K562 (cell line): ENCODE measurements at regions not wholly inside any gene's neighbourhood (a gene's known extent, or its start where the extent isn't known, plus 50 kb on each side); places are given as distances from the start of the nearest gene placed in this dataset.

Experiments
- ATAC-seq: fragments of 200-7000 bp; cut with Tn5 transposase; 3 replicates; pipeline ENCODE4 v1.9.1; 2020; ENCODE audit warnings: moderate library complexity
- BruUV-seq: library from RNA; stranded (reverse); fragments of 400-500 nt; replicated peaks from 2 replicates; lab custom pipeline; 2021; lab: Mats Ljungman, UMichigan
- CTCF ChIA-PET: fragments of 300-600 bp; formaldehyde crosslinking; extraction: SDS; loops from one replicate; lab custom pipeline; 2021; ENCODE audit warnings: low intra/inter-chr PET ratio; lab: Yijun Ruan, JAX
- POLR2A ChIA-PET: fragments of 300-600, 350-650 bp; sonication (Branson Sonifier 250); formaldehyde crosslinking; extraction: SDS; loops from one replicate; lab custom pipeline; 2021; ENCODE audit warnings: antibody characterized with exemption, inconsistent platforms; lab: Yijun Ruan, JAX
- DNase-seq, 4 experiments: peaks; one replicate each; pipeline versions ENCODE4 v3.0.0 to v3.0.0-alpha.2; 2011 to 2018; ENCODE audit warnings: low spot score in 3 of 4, mixed read lengths in 3 of 4; ENCODE audit errors: extremely low read depth in 1 of 4
- FAIRE-seq: peaks from 2 replicates; lab custom pipeline; 2011; peaks lifted over from hg19 to GRCh38; lab: Jason Lieb, UNC
- H2AFZ ChIP-seq: 2 replicates; pipeline ENCODE4 v1.6.0; 2011; ENCODE audit warnings: low read depth, low read length, control low read depth, inconsistent platforms
- H3K27ac ChIP-seq: fragments of 200-600 bp; 3 replicates; pipeline ENCODE4 v1.8.0; 2011; ENCODE audit warnings: low read depth, mild to moderate bottlenecking, control low read depth, inconsistent platforms, low read length, moderate library complexity, mixed read lengths; ENCODE audit errors: extremely low read depth
- H3K27me3 ChIP-seq, 2 experiments: fragments of 300-600 bp in 1 of 2; 2 replicates in 1 of 2; 3 replicates in 1 of 2; pipeline versions ENCODE4 v1.6.0 to v1.8.0; 2011; ENCODE audit warnings: inconsistent platforms in 2 of 2, low read length in 2 of 2, mild to moderate bottlenecking in 1 of 2, mixed read lengths in 1 of 2, moderate library complexity in 1 of 2; ENCODE audit not compliant: control insufficient read depth in 2 of 2, insufficient read depth in 2 of 2
- H3K36me3 ChIP-seq: fragments of 300-600 bp; 3 replicates; pipeline ENCODE4 v1.8.0; 2011; ENCODE audit warnings: mild to moderate bottlenecking, low read length, inconsistent platforms; ENCODE audit not compliant: control insufficient read depth, insufficient read depth
- H3K4me1 ChIP-seq, 2 experiments: fragments of 200-600 bp in 1 of 2; replicated peaks in 1 of 2; 2 replicates in 1 of 2; 3 replicates in 1 of 2; pipeline versions ENCODE4 v1.5.1 to v1.8.0; 2011; ENCODE audit warnings: inconsistent platforms in 2 of 2, low read length in 2 of 2, mild to moderate bottlenecking in 1 of 2, mixed read lengths in 1 of 2, moderate library complexity in 1 of 2; ENCODE audit not compliant: control insufficient read depth in 2 of 2, insufficient read depth in 2 of 2
- H3K4me2 ChIP-seq: 2 replicates; pipeline ENCODE4 v1.6.1; 2011; ENCODE audit warnings: low read length, control low read depth, inconsistent platforms, mixed read lengths; ENCODE audit not compliant: insufficient read depth
- H3K4me3 ChIP-seq: fragments of 200-600 bp; sonication (generic), shearing (Covaris generic); 2 replicates; pipeline ENCODE4 v1.5.1; 2016; ENCODE audit warnings: control low read depth, inconsistent platforms
- H3K79me2 ChIP-seq: fragments of 200-600 bp; 3 replicates; pipeline ENCODE4 v1.8.0; 2011; ENCODE audit warnings: low read length, inconsistent platforms; ENCODE audit not compliant: control insufficient read depth, insufficient read depth
- H3K9ac ChIP-seq, 2 experiments: 2 replicates each; pipeline versions ENCODE4 v1.6.0 to v1.6.1; 2011; ENCODE audit warnings: low read depth in 2 of 2, low read length in 2 of 2, control low read depth in 1 of 2, inconsistent platforms in 1 of 2, mild to moderate bottlenecking in 1 of 2, mixed read lengths in 1 of 2; ENCODE audit not compliant: insufficient read depth in 1 of 2
- H3K9me1 ChIP-seq: one replicate; pipeline ENCODE4 v1.6.0; 2011; ENCODE audit warnings: inconsistent platforms, mild to moderate bottlenecking, low read length, moderate library complexity; ENCODE audit not compliant: control insufficient read depth, insufficient read depth
- H3K9me3 ChIP-seq: replicated peaks from 2 replicates; pipeline ENCODE4 v1.5.1; 2011; ENCODE audit warnings: low read depth, low read length, inconsistent platforms; ENCODE audit not compliant: control insufficient read depth, insufficient read depth
- H4K20me1 ChIP-seq: replicated peaks from 2 replicates; pipeline ENCODE4 v1.6.1; 2011; ENCODE audit warnings: low read length, inconsistent platforms, mixed read lengths; ENCODE audit not compliant: control insufficient read depth, insufficient read depth
- DPF2 ChIP-seq: fragments of 450-650 bp; IDR thresholded peaks from 2 replicates; pipeline ENCODE4 v1.6.1; 2016
- HLTF ChIP-seq: fragments of 450-650 bp; IDR thresholded peaks from 2 replicates; pipeline ENCODE4 v1.6.1; 2016
- ZFPM2 ChIP-seq: fragments of 250-450 bp; sonication (Bioruptor Pico); IDR thresholded peaks from 2 replicates; pipeline ENCODE4 v1.5.1; 2022; ENCODE audit warnings: mild to moderate bottlenecking
- ZNF280A ChIP-seq: fragments of 450-650 bp; IDR thresholded peaks from 2 replicates; pipeline ENCODE4 v1.6.1; 2018; ENCODE audit warnings: mild to moderate bottlenecking, low read depth; ENCODE audit not compliant: partially characterized antibody
- ZNF436 ChIP-seq: fragments of 250-450, 450-650 bp; sonication (Bioruptor Pico); formaldehyde crosslinking; IDR thresholded peaks from 2 replicates; pipeline ENCODE4 v1.7.0; 2020; ENCODE audit warnings: mild to moderate bottlenecking
- WGBS: fragments of 100-300 bp; shearing (Covaris generic); methylation state at CpG from one replicate; pipeline ENCODE4 v1.1.6; 2016; ENCODE audit warnings: low coverage, mixed read lengths; ENCODE audit not compliant: insufficient coverage; ENCODE audit errors: missing lambda C conversion rate; 5-methylcytosine and 5-hydroxymethylcytosine counted together
- in situ Hi-C: fragments of 300-500 bp; cut with MboI; formaldehyde crosslinking; loops from 4 replicates; pipeline ENCODE4 v1.15.0; 2018; ENCODE audit warnings: inconsistent platforms, mixed read lengths
- intact Hi-C: fragments of 100-400 bp; cut with micrococcal nuclease; formaldehyde crosslinking; loops from 2 replicates; pipeline ENCODE4 v1.14.2; 2022
- TF ChIP-seq, protein P1 (sequence below): sonication (generic); formaldehyde crosslinking; IDR thresholded peaks from 2 replicates; pipeline ENCODE4 v1.8.0; 2022; ENCODE audit warnings: mild to moderate bottlenecking, missing genetic modification reagents
- TF ChIP-seq, protein P2 (sequence below): sonication (generic); formaldehyde crosslinking; IDR thresholded peaks from 2 replicates; pipeline ENCODE4 v1.5.0; 2020; ENCODE audit warnings: missing genetic modification reagents

- ATAC-seq (no peak), FAIRE-seq (no peak), DNase-seq (no peak)
- no peaks in the 10 kb centered on the region for H3K36me3 ChIP-seq
- intact Hi-C loops: no loop called here
- ChIA-PET CTCF (no interaction called here), POLR2A (no interaction called here)
- no peaks in the 10 kb centered on the region for H4K20me1 ChIP-seq
- BruUV-seq: no TSS peak
- WGBS: 2% methylated on average over 7 of the region's 7 CpGs
- H3K27me3 ChIP-seq: peaks cover 10 to 22% of the 10 kb centered on the region in 2 experiments; a peak in 4 of 5 replicates
- H3K4me3 ChIP-seq: no peak overlapping the region
- no peaks in the 10 kb centered on the region for H3K79me2 ChIP-seq
- no peak for TF ChIP-seq ZNF436
- TF ChIP-seq ZNF280A: no peak
- no peak for TF ChIP-seq DPF2
- TF ChIP-seq HLTF: no peak
- TF ChIP-seq, protein P1, sequence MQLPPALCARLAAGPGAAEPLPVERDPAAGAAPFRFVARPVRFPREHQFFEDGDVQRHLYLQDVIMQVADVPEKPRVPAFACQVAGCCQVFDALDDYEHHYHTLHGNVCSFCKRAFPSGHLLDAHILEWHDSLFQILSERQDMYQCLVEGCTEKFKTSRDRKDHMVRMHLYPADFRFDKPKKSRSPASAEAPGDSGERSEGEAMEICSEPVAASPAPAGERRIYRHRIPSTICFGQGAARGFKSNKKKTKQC (CRISPR knock-in tag): no peak
- TF ChIP-seq, protein P2, sequence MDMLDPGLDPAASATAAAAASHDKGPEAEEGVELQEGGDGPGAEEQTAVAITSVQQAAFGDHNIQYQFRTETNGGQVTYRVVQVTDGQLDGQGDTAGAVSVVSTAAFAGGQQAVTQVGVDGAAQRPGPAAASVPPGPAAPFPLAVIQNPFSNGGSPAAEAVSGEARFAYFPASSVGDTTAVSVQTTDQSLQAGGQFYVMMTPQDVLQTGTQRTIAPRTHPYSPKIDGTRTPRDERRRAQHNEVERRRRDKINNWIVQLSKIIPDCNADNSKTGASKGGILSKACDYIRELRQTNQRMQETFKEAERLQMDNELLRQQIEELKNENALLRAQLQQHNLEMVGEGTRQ (CRISPR knock-in tag): no peak
- TF ChIP-seq ZFPM2 (CRISPR knock-in tag): no peak
- H3K9ac ChIP-seq: no peak overlapping the region
- no peaks in the 10 kb centered on the region for H3K9me1 ChIP-seq
- no peak overlapping the region for H3K4me2 ChIP-seq
- H3K9me3 ChIP-seq: no peaks in the 10 kb centered on the region
- H3K4me1 ChIP-seq: no peaks in the 10 kb centered on the region
- no peak overlapping the region for H3K27ac ChIP-seq
- in situ Hi-C loops: no loop called here
- H2AFZ ChIP-seq: no peak overlapping the region
These were observed 91.4 kb upstream of the CPM start for GRCh38 chr12:69024413-69024812.
